HEK293T (cell line): ENCODE measurements at regions not wholly inside any gene's neighbourhood (a gene's known extent, or its start where the extent isn't known, plus 50 kb on each side); places are given as distances from the start of the nearest gene placed in this dataset.

ENCODE experiments used
- CTCF ChIA-PET: fragments of 350-600 bp; formaldehyde crosslinking; extraction: SDS; loops from one replicate; lab custom pipeline; 2021; ENCODE audit warnings: antibody characterized with exemption, inconsistent platforms; lab: Yijun Ruan, JAX
- POLR2A ChIA-PET: fragments of 350-600 bp; formaldehyde crosslinking; extraction: SDS; loops from one replicate; lab custom pipeline; 2020; ENCODE audit warnings: antibody characterized with exemption, inconsistent platforms; lab: Yijun Ruan, JAX
- DNase-seq: peaks from one replicate; pipeline ENCODE4 v3.0.0; 2012; ENCODE audit warnings: mixed read lengths; ENCODE audit errors: extremely low spot score
- ARNT ChIP-seq: fragments of 450-650 bp; IDR thresholded peaks from 2 replicates; pipeline ENCODE4 v1.6.1; 2017; ENCODE audit warnings: mild to moderate bottlenecking
- BHLHE40 ChIP-seq: fragments of 450-650 bp; IDR thresholded peaks from 2 replicates; pipeline ENCODE4 v1.6.1; 2016; ENCODE audit warnings: mild to moderate bottlenecking, moderate library complexity, borderline replicate concordance
- CTBP1 ChIP-seq: fragments of 450-650 bp; IDR thresholded peaks from 2 replicates; pipeline ENCODE4 v1.6.1; 2016; ENCODE audit warnings: borderline replicate concordance
- ELF4 ChIP-seq: fragments of 450-650 bp; IDR thresholded peaks from 2 replicates; pipeline ENCODE4 v1.6.1; 2017; ENCODE audit warnings: antibody characterized with exemption
- FOXA1 ChIP-seq: fragments of 450-650 bp; IDR thresholded peaks from 2 replicates; pipeline ENCODE4 v1.6.1; 2016; ENCODE audit warnings: mild to moderate bottlenecking
- FOXK2 ChIP-seq: fragments of 450-650 bp; IDR thresholded peaks from 2 replicates; pipeline ENCODE4 v1.6.1; 2016; ENCODE audit warnings: mild to moderate bottlenecking
- FOXM1 ChIP-seq: fragments of 450-650 bp; IDR thresholded peaks from 2 replicates; pipeline ENCODE4 v1.6.1; 2017; ENCODE audit warnings: mild to moderate bottlenecking, borderline replicate concordance
- HDGF ChIP-seq: fragments of 450-650 bp; IDR thresholded peaks from 2 replicates; pipeline ENCODE4 v1.6.1; 2017; ENCODE audit warnings: antibody characterized with exemption, borderline replicate concordance
- L3MBTL2 ChIP-seq: fragments of 450-650 bp; conservative IDR thresholded peaks from 2 replicates; pipeline ENCODE4 v1.6.1; 2016; ENCODE audit warnings: mild to moderate bottlenecking
- LEF1 ChIP-seq: fragments of 450-650 bp; IDR thresholded peaks from 2 replicates; pipeline ENCODE4 v1.6.1; 2017; ENCODE audit warnings: mild to moderate bottlenecking, borderline replicate concordance
- NFRKB ChIP-seq: fragments of 450-650 bp; IDR thresholded peaks from 2 replicates; pipeline ENCODE4 v1.6.1; 2016; ENCODE audit warnings: mild to moderate bottlenecking, moderate library complexity
- SP1 ChIP-seq: fragments of 450-650 bp; IDR thresholded peaks from 2 replicates; pipeline ENCODE4 v1.6.1; 2017
- SUZ12 ChIP-seq: fragments of 450-650 bp; IDR thresholded peaks from 2 replicates; pipeline ENCODE4 v1.6.1; 2016; ENCODE audit warnings: mild to moderate bottlenecking
- TARDBP ChIP-seq: fragments of 450-650 bp; IDR thresholded peaks from 2 replicates; pipeline ENCODE4 v1.6.1; 2016
- ZNF384 ChIP-seq: fragments of 450-650 bp; IDR thresholded peaks from 2 replicates; pipeline ENCODE4 v1.6.1; 2016
- TF ChIP-seq, protein P1 (sequence below): fragments of 450-650 bp; IDR thresholded peaks from 2 replicates; pipeline ENCODE4 v1.6.1; 2016

DNA sequence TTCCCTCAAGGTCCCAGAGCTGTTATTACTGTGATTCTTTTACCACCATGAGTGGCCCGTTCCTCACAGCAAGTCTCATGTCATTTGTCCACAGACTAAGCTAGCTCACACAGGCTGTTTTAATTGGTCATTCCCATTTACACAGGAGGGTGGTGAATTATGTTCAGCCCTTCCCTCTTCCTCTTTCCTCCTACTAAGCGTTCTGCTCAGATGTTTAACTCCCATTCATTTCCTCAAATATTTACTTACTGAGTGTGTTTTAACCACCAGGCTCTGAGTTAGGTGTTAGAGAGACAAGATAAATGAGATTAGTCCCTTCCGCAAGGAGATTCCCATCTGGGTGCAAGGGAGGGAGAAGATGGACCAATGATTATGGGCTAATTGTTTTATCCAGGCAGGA, 403.6 kb upstream of the ACVR2A start:
- POLR2A ChIA-PET = no interaction called here
- CTCF ChIA-PET = no interaction called here
- no peak for DNase-seq
- TF ChIP-seq L3MBTL2 (no peak), CTBP1 (no peak), TARDBP (no peak), LEF1 (no peak), ELF4 (no peak), FOXM1 (no peak), SUZ12 (no peak), ZNF384 (no peak), BHLHE40 (no peak), HDGF (no peak), FOXA1 (no peak), FOXK2 (no peak), NFRKB (no peak), ARNT (no peak), SP1 (no peak)
- TF ChIP-seq, protein P1, sequence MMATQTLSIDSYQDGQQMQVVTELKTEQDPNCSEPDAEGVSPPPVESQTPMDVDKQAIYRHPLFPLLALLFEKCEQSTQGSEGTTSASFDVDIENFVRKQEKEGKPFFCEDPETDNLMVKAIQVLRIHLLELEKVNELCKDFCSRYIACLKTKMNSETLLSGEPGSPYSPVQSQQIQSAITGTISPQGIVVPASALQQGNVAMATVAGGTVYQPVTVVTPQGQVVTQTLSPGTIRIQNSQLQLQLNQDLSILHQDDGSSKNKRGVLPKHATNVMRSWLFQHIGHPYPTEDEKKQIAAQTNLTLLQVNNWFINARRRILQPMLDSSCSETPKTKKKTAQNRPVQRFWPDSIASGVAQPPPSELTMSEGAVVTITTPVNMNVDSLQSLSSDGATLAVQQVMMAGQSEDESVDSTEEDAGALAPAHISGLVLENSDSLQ = no peak

DNA sequence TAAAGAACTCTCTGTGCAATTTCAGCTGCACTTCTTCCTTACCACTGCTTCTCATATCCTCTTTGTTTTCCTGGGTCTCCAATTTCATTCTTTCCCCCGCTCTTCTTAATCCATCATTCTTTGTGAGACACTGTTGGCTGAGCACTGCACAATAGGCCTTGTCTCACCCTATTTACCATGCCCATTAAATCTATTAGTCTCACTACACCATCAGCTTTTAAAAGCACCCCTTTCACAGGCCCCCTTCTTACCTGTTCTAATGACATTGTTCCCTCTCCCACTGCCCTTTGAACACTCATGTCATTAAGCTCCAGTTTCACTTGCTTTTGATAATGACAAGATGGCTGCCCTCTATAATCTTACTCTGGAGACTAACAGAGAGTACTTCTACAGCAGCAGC, 404.1 kb upstream of the ACVR2A start:
- TF ChIP-seq FOXM1 = no peak
- no peak for TF ChIP-seq SP1
- TF ChIP-seq, protein P1 = no peak
- TF ChIP-seq NFRKB = no peak
- ChIA-PET POLR2A (no interaction called here), CTCF (no interaction called here)
- no peak for DNase-seq

DNA sequence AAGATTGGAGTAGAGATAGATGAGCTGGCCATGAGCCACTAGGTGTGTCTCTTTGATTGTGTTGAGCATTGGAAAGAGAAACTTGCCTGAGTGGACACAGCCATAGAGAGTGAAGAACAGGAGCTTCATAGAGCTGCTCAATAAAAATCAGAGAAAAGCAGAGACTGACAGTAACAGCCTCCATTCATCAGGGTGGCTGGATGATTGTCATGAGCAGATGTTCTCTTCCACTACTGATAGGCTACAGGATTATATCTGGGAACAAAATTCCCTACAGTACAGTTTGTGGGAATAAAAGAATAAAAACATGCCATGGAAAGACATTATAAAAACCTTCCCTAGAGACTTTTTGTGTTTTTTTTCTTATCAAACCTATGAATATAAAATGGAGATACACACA, 404.8 kb upstream of the ACVR2A start:
- TF ChIP-seq ARNT (no peak), LEF1 (no peak), FOXM1 (no peak), NFRKB (no peak), BHLHE40 (no peak), HDGF (no peak), ZNF384 (no peak), TARDBP (no peak), SUZ12 (no peak), ELF4 (no peak), CTBP1 (no peak), FOXA1 (no peak), L3MBTL2 (no peak), FOXK2 (no peak), SP1 (no peak)
- TF ChIP-seq, protein P1 = no peak
- DNase-seq = no peak
- ChIA-PET CTCF (no interaction called here), POLR2A (no interaction called here)

DNA sequence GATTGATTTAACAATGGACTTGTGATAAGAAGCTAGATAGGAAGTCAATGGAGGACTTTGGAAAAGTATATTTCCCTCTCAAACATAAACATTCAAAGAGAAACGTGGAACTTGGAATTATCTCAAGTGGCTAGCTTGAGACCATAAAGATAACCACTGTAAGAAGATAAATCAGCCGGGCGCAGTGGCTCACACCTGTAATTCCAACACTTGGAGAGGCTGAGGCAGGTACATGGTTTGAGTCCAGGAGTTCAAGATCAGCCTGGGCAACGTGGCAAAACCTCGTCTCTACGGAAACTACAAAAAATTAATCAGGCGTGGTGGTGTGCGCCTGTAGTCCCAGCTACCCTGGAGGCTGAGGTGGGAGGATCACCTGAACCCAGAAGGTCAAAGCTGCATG, 405.9 kb upstream of the ACVR2A start:
- ChIA-PET CTCF (no interaction called here), POLR2A (no interaction called here)
- no peak for DNase-seq

DNA sequence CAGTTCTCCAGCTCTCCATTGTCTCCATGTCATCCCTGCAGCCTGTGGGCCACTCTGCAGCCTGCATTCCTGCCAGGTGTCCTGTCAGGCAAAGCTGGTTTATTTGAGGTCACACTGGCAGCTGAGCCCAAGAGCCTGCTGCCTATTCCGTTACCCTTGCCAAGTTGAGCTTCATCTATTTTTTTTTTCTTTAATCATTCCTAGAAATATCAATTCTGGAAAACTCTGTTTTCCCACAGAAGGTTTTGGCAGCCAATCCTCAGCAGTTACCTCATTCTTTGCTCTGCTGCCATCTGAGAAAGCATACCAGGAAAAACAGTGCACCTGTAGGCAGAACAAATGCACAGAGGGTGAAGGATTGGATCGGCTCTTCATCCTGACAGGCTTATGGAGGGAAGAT, 411.0 kb upstream of the ACVR2A start:
- no peak for DNase-seq
- CTCF ChIA-PET = interaction anchor here (0.6 kb wide), 1 partner anchor 356 kb away, joined by 3 read pairs; no protein-coding TSS in a partner anchor
- POLR2A ChIA-PET = no interaction called here
- TF ChIP-seq SP1 = no peak
- no peak for TF ChIP-seq HDGF
- TF ChIP-seq FOXM1 = no peak
- TF ChIP-seq FOXK2 = no peak
- no peak for TF ChIP-seq SUZ12
- TF ChIP-seq BHLHE40 = no peak
- TF ChIP-seq L3MBTL2 = no peak
- no peak for TF ChIP-seq TARDBP
- no peak for TF ChIP-seq FOXA1
- no peak for TF ChIP-seq CTBP1
- TF ChIP-seq LEF1 = no peak
- TF ChIP-seq ARNT = no peak
- no peak for TF ChIP-seq NFRKB
- no peak for TF ChIP-seq ELF4

More for the DNA sequence above, 405.9 kb upstream of the ACVR2A start:
- TF ChIP-seq L3MBTL2 (no peak), SUZ12 (no peak), SP1 (no peak), BHLHE40 (no peak)

DNA sequence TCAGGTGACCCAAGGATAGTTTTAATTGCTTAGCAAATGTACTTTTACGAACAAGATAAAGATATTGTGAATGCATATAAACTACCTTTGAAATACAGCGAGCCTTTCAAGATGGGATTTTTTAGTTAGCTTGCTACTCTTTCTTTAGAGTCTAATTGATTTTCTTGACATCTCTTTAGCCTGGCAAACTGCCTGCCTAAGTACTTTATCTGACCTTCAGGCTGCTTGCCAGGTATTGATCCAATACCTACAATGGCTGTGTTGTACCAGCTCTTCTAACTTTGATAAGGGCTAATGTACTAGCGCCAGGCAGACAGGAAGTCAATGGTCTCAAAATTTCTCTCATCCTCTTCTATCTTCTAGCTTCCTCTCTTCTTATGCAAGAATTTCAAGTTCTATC, 414.4 kb upstream of the ACVR2A start:
- POLR2A ChIA-PET = no interaction called here
- CTCF ChIA-PET = no interaction called here
- TF ChIP-seq ELF4 (no peak), L3MBTL2 (no peak), ARNT (no peak), HDGF (no peak), LEF1 (no peak), FOXM1 (no peak), NFRKB (no peak), TARDBP (no peak), FOXA1 (no peak), SUZ12 (no peak), BHLHE40 (no peak), FOXK2 (no peak), CTBP1 (no peak), SP1 (no peak), ZNF384 (no peak)
- TF ChIP-seq, protein P1 = no peak
- no peak for DNase-seq
